GM12878 (cell line): ENCODE measurements at regions not wholly inside any gene's neighbourhood (a gene's known extent, or its start where the extent isn't known, plus 50 kb on each side); places are given as distances from the start of the nearest gene placed in this dataset.

ENCODE experiments used
- ATAC-seq: fragments of 200-7000 bp; cut with Tn5 transposase; 3 replicates; pipeline ENCODE4 v1.9.1; 2020; ENCODE audit warnings: mild to moderate bottlenecking, moderate library complexity
- BruUV-seq: library from RNA; stranded (reverse); fragments of 400-500 nt; replicated peaks from 2 replicates; lab custom pipeline; 2021; lab: Mats Ljungman, UMichigan
- CTCF ChIA-PET: fragments of 300-600 bp; sonication (Branson Sonifier 250); formaldehyde crosslinking; extraction: SDS; loops from one replicate; lab custom pipeline; 2021; ENCODE audit warnings: inconsistent platforms; lab: Yijun Ruan, JAX
- POLR2A ChIA-PET: fragments of 350-600 bp; formaldehyde crosslinking; extraction: SDS; loops from one replicate; lab custom pipeline; 2021; ENCODE audit warnings: inconsistent platforms; lab: Charles Lee
- RAD21 ChIA-PET: fragments of 300-600 bp; sonication (Branson Sonifier 250); formaldehyde crosslinking; loops from one replicate; lab custom pipeline; 2023; ENCODE audit warnings: antibody characterized with exemption; ENCODE audit not compliant: unreplicated experiment; lab: Charles Lee
- SMC1A ChIA-PET: fragments of 300-600 bp; sonication (Branson Sonifier 250); formaldehyde crosslinking; loops from one replicate; lab custom pipeline; 2023; ENCODE audit not compliant: unreplicated experiment, uncharacterized antibody; lab: Charles Lee
- DNase-seq: peaks from one replicate; pipeline ENCODE4 v3.0.0-alpha.2; 2011; ENCODE audit warnings: low read depth, low spot score
- FAIRE-seq: peaks from 3 replicates; lab custom pipeline; 2011; peaks lifted over from hg19 to GRCh38; lab: Jason Lieb, UNC
- H2AFZ ChIP-seq: 2 replicates; pipeline ENCODE4 v1.6.0; 2011; ENCODE audit warnings: low read depth, low read length, control low read depth; ENCODE audit not compliant: control insufficient read depth
- H3K27ac ChIP-seq: 2 replicates; pipeline ENCODE4 v1.5.1; 2011; ENCODE audit warnings: control low read depth; ENCODE audit not compliant: control insufficient read depth, insufficient read depth
- H3K27me3 ChIP-seq, 2 experiments: replicated peaks in 1 of 2; 2 replicates each; pipeline versions ENCODE4 v1.6.0 to v1.6.1; 2011; ENCODE audit warnings: low read length in 1 of 2; ENCODE audit not compliant: control insufficient read depth in 2 of 2, insufficient read depth in 2 of 2
- H3K36me3 ChIP-seq, 2 experiments: 2 replicates each; pipeline ENCODE4 v1.5.1; 2011; ENCODE audit warnings: low read length in 1 of 2; ENCODE audit not compliant: control insufficient read depth in 2 of 2, insufficient read depth in 2 of 2
- H3K4me1 ChIP-seq: 2 replicates; pipeline ENCODE4 v1.6.1; 2011; ENCODE audit warnings: mild to moderate bottlenecking, low read length, moderate library complexity, mixed read lengths; ENCODE audit not compliant: control insufficient read depth, insufficient read depth
- H3K4me2 ChIP-seq: 2 replicates; pipeline ENCODE4 v1.6.0; 2011; ENCODE audit warnings: control low read depth; ENCODE audit not compliant: control insufficient read depth, insufficient read depth
- H3K4me3 ChIP-seq: fragments of 200-600 bp; sonication (generic); 2 replicates; pipeline ENCODE4 v1.5.1; 2016
- H3K79me2 ChIP-seq: 2 replicates; pipeline ENCODE4 v1.6.0; 2011; ENCODE audit warnings: low read length; ENCODE audit not compliant: control insufficient read depth, insufficient read depth
- H3K9ac ChIP-seq: 2 replicates; pipeline ENCODE4 v1.8.0; 2011; ENCODE audit warnings: low read length, control low read depth, mixed read lengths; ENCODE audit not compliant: control insufficient read depth, insufficient read depth
- H3K9me3 ChIP-seq: replicated peaks from 3 replicates; pipeline ENCODE4 v1.5.1; 2011; ENCODE audit warnings: mild to moderate bottlenecking, low read length; ENCODE audit not compliant: control insufficient read depth, insufficient read depth
- H4K20me1 ChIP-seq: 2 replicates; pipeline ENCODE4 v1.6.0; 2011; ENCODE audit not compliant: control insufficient read depth, insufficient read depth
- CBX3 ChIP-seq: fragments of 200-600 bp; sonication (generic); IDR thresholded peaks from 2 replicates; pipeline ENCODE4 v1.6.1; 2016; ENCODE audit warnings: low read depth, borderline replicate concordance
- CHD1 ChIP-seq: IDR thresholded peaks from 2 replicates; pipeline ENCODE4 v1.6.1; 2012; ENCODE audit warnings: low read depth, low read length, improper control_type of control experiment
- FOXK2 ChIP-seq: fragments of 450-650 bp; IDR thresholded peaks from 2 replicates; pipeline ENCODE4 v1.6.1; 2017; ENCODE audit warnings: mild to moderate bottlenecking, moderate library complexity
- FOXM1 ChIP-seq: IDR thresholded peaks from 2 replicates; pipeline ENCODE4 v1.6.1; 2012; ENCODE audit warnings: low read depth, mild to moderate bottlenecking, inconsistent platforms, low read length, moderate library complexity
- GABPA ChIP-seq: IDR thresholded peaks from 2 replicates; pipeline ENCODE4 v1.6.1; 2014; ENCODE audit warnings: antibody characterized with exemption, low read depth, mild to moderate bottlenecking, inconsistent platforms
- HDAC2 ChIP-seq: fragments of 200-600 bp; sonication (generic); IDR thresholded peaks from 2 replicates; pipeline ENCODE4 v1.6.1; 2017
- HDGF ChIP-seq: fragments of 450-650 bp; IDR thresholded peaks from 2 replicates; pipeline ENCODE4 v1.6.1; 2016; ENCODE audit warnings: antibody characterized with exemption
- IKZF1 ChIP-seq: fragments of 450-650 bp; conservative IDR thresholded peaks from 2 replicates; pipeline ENCODE4 v1.6.1; 2017; ENCODE audit warnings: antibody characterized with exemption, mild to moderate bottlenecking
- MEF2A ChIP-seq: IDR thresholded peaks from 2 replicates; pipeline ENCODE4 v1.6.1; 2011; ENCODE audit warnings: low read depth, mild to moderate bottlenecking, low read length, moderate library complexity; ENCODE audit not compliant: insufficient read depth
- MTA2 ChIP-seq: fragments of 450-650 bp; IDR thresholded peaks from 2 replicates; pipeline ENCODE4 v1.6.1; 2016; ENCODE audit warnings: low read depth, mild to moderate bottlenecking, moderate library complexity
- NBN ChIP-seq: fragments of 450-650 bp; IDR thresholded peaks from 2 replicates; pipeline ENCODE4 v1.6.1; 2016
- NFYA ChIP-seq: IDR thresholded peaks from 2 replicates; pipeline ENCODE4 v1.6.1; 2011; ENCODE audit warnings: low read depth, mild to moderate bottlenecking, low read length, improper control_type of control experiment, borderline replicate concordance
- POLR2AphosphoS2 ChIP-seq: IDR thresholded peaks from 2 replicates; pipeline ENCODE4 v1.6.1; 2011; ENCODE audit warnings: low read depth, mild to moderate bottlenecking, low read length, improper control_type of control experiment, moderate library complexity
- RAD21 ChIP-seq: IDR thresholded peaks from 2 replicates; pipeline ENCODE4 v1.6.1; 2011; ENCODE audit warnings: mild to moderate bottlenecking, low read depth, low read length, moderate library complexity; ENCODE audit not compliant: insufficient read depth
- RAD51 ChIP-seq: fragments of 450-650 bp; IDR thresholded peaks from 2 replicates; pipeline ENCODE4 v1.6.1; 2016; ENCODE audit warnings: moderate library complexity, mild to moderate bottlenecking, inconsistent platforms
- SUPT20H ChIP-seq: IDR thresholded peaks from 2 replicates; pipeline ENCODE4 v1.6.1; 2011; ENCODE audit warnings: low read depth, mild to moderate bottlenecking, low read length, moderate library complexity, borderline replicate concordance; ENCODE audit not compliant: control insufficient read depth
- WGBS: methylation state at CpG from one replicate; pipeline ENCODE4 v1.1.6; 2016; ENCODE audit warnings: low lambda C conversion rate; ENCODE audit not compliant: insufficient replicate concordance, insufficient coverage; ENCODE audit errors: missing lambda C conversion rate; 5-methylcytosine and 5-hydroxymethylcytosine counted together
- in situ Hi-C: fragments of 300-500 bp; cut with MboI; formaldehyde crosslinking; loops from 9 replicates; pipeline ENCODE4 v1.14.3; 2018; ENCODE audit warnings: mixed read lengths
- intact Hi-C: fragments of 100-400 bp; cut with micrococcal nuclease; formaldehyde crosslinking; loops from one replicate; pipeline ENCODE4 v1.14.2; 2022; ENCODE audit not compliant: unreplicated experiment
- TF ChIP-seq, protein P1 (sequence below): fragments of 450-650 bp; formaldehyde crosslinking; IDR thresholded peaks from 2 replicates; pipeline ENCODE4 v1.5.0; 2022; ENCODE audit warnings: mild to moderate bottlenecking, missing genetic modification characterization
- TF ChIP-seq, protein P2 (sequence below): IDR thresholded peaks from 2 replicates; pipeline ENCODE4 v1.6.1; 2011; ENCODE audit warnings: borderline replicate concordance, low read depth, mild to moderate bottlenecking, moderate library complexity, mixed read lengths, low read length; ENCODE audit not compliant: insufficient read depth; ENCODE audit errors: extremely low read length
- TF ChIP-seq, protein P3 (sequence below): fragments of 450-650 bp; conservative IDR thresholded peaks from 2 replicates; pipeline ENCODE4 v1.6.1; 2017; ENCODE audit warnings: mild to moderate bottlenecking, moderate library complexity

DNA sequence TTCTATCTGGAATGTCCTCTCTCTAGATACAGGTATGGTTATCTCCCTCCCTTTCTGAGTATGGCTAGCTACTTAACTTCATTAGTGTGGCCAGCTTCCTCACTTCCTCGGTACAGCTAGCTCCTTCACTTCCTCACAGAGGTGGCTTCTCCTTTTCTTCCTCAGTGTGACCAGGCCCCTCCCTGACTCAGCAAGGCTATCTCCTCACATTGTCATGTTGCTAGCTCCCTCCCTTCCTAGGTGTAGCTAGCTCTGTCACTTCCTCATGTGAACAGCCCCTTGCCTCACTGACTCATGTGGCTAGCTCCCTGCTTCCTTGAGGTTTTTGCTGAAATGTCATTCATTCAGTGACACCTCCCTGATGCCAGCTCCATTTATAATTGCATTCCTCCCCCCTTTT lies 67.3 kb upstream of the DDIT4L start (continued):
- TF ChIP-seq, protein P1, sequence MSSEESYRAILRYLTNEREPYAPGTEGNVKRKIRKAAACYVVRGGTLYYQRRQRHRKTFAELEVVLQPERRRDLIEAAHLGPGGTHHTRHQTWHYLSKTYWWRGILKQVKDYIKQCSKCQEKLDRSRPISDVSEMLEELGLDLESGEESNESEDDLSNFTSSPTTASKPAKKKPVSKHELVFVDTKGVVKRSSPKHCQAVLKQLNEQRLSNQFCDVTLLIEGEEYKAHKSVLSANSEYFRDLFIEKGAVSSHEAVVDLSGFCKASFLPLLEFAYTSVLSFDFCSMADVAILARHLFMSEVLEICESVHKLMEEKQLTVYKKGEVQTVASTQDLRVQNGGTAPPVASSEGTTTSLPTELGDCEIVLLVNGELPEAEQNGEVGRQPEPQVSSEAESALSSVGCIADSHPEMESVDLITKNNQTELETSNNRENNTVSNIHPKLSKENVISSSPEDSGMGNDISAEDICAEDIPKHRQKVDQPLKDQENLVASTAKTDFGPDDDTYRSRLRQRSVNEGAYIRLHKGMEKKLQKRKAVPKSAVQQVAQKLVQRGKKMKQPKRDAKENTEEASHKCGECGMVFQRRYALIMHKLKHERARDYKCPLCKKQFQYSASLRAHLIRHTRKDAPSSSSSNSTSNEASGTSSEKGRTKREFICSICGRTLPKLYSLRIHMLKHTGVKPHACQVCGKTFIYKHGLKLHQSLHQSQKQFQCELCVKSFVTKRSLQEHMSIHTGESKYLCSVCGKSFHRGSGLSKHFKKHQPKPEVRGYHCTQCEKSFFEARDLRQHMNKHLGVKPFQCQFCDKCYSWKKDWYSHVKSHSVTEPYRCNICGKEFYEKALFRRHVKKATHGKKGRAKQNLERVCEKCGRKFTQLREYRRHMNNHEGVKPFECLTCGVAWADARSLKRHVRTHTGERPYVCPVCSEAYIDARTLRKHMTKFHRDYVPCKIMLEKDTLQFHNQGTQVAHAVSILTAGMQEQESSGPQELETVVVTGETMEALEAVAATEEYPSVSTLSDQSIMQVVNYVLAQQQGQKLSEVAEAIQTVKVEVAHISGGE (CRISPR knock-in tag) = no peak
- no peak for TF ChIP-seq RAD51
- TF ChIP-seq FOXK2 = no peak
- TF ChIP-seq RAD21 = no peak

DNA sequence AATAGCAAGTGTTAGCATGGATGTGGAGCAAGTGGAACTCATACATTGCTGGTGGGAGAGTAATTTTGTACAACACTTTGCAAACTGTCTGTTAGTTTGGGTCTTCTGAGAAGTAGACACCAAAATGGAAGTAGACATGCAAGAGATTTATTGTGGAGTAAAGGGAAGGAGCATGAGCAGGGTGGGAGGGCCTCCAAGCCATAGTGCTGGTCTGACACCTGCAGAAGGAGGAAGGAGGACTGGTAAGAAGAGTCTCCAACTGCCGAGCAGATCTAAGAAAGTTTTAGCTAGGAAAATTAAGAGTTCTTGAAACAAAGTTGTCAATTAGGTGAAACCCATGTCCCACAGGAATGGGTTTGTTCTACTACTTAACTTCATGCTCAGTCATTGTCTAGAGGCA lies 64.0 kb upstream of the DDIT4L start:
- no peak overlapping the region for H3K4me2 ChIP-seq
- ATAC-seq (no peak), DNase-seq (no peak), FAIRE-seq (no peak)
- H3K27ac ChIP-seq = no peak overlapping the region
- 31% methylated on average over 1 of the region's 1 CpG for WGBS
- no peak overlapping the region for H2AFZ ChIP-seq
- in situ Hi-C loops = no loop called here
- H3K27me3 ChIP-seq = no peaks in the 10 kb centered on the region
- RAD21 ChIA-PET = no interaction called here
- CTCF ChIA-PET = no interaction called here
- POLR2A ChIA-PET = no interaction called here
- no peaks in the 10 kb centered on the region for H3K4me1 ChIP-seq
- H3K36me3 ChIP-seq = no peaks in the 10 kb centered on the region
- no TSS peak for BruUV-seq
- no peaks in the 10 kb centered on the region for H3K9me3 ChIP-seq
- no peaks in the 10 kb centered on the region for H3K79me2 ChIP-seq
- SMC1A ChIA-PET = no interaction called here
- intact Hi-C loops = no loop called here
- H3K9ac ChIP-seq = no peak overlapping the region
- no peaks in the 10 kb centered on the region for H4K20me1 ChIP-seq
- H3K4me3 ChIP-seq = no peak overlapping the region
- TF ChIP-seq MEF2A = no peak
- no peak for TF ChIP-seq NFYA
- TF ChIP-seq RAD51 = no peak
- no peak for TF ChIP-seq SUPT20H
- no peak for TF ChIP-seq CBX3
- TF ChIP-seq, protein P2, sequence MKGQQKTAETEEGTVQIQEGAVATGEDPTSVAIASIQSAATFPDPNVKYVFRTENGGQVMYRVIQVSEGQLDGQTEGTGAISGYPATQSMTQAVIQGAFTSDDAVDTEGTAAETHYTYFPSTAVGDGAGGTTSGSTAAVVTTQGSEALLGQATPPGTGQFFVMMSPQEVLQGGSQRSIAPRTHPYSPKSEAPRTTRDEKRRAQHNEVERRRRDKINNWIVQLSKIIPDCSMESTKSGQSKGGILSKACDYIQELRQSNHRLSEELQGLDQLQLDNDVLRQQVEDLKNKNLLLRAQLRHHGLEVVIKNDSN = no peak
- TF ChIP-seq FOXM1 = no peak
- no peak for TF ChIP-seq POLR2AphosphoS2
- TF ChIP-seq, protein P3, sequence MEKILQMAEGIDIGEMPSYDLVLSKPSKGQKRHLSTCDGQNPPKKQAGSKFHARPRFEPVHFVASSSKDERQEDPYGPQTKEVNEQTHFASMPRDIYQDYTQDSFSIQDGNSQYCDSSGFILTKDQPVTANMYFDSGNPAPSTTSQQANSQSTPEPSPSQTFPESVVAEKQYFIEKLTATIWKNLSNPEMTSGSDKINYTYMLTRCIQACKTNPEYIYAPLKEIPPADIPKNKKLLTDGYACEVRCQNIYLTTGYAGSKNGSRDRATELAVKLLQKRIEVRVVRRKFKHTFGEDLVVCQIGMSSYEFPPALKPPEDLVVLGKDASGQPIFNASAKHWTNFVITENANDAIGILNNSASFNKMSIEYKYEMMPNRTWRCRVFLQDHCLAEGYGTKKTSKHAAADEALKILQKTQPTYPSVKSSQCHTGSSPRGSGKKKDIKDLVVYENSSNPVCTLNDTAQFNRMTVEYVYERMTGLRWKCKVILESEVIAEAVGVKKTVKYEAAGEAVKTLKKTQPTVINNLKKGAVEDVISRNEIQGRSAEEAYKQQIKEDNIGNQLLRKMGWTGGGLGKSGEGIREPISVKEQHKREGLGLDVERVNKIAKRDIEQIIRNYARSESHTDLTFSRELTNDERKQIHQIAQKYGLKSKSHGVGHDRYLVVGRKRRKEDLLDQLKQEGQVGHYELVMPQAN = no peak
- no peak for TF ChIP-seq NBN
- TF ChIP-seq CHD1 = no peak
- TF ChIP-seq HDGF = no peak
- no peak for TF ChIP-seq GABPA
- no peak for TF ChIP-seq MTA2
- TF ChIP-seq IKZF1 = no peak
- TF ChIP-seq HDAC2 = no peak
